ENCODE measurements at regions not wholly inside any gene's neighbourhood (a gene's known extent, or its start where the extent isn't known, plus 50 kb on each side); places are given as distances from the start of the nearest gene placed in this dataset.

- ATAC-seq = no peak
- H3K9ac ChIP-seq (ENCODE audit: insufficient read depth, low read depth, low read length) = no peak overlapping the region
- no peak overlapping the region for H2AFZ ChIP-seq (ENCODE audit: low read length)
- no peak for FAIRE-seq
- H4K20me1 ChIP-seq (ENCODE audit: insufficient read depth, low read length) = no peaks in the 10 kb centered on the region
- H3K27ac ChIP-seq (ENCODE audit: extremely low read length, insufficient read depth, low read length) = no peak overlapping the region
- no peak overlapping the region for H3K4me3 ChIP-seq (replicated peaks in 1 of 3; ENCODE audit: insufficient read depth in 1 of 3, low read depth in 2 of 3, low read length in 3 of 3)
- no peak for DNase-seq (ENCODE audit: low spot score)
- H3K9me3 ChIP-seq (ENCODE audit: low read length) = no peaks in the 10 kb centered on the region
- 3% methylated on average over 1 of the region's 1 CpG for WGBS (ENCODE audit: low lambda C conversion rate)
- no peaks in the 10 kb centered on the region for H3K27me3 ChIP-seq (ENCODE audit: control insufficient read depth in 1 of 2, insufficient read depth in 2 of 2, low read length in 2 of 2)
- intact Hi-C loops (cut with micrococcal nuclease; ENCODE audit: unreplicated experiment) (no loop called here), in situ Hi-C loops (cut with HindIII; ENCODE audit: extremely low pct_ligation_motif_present, low pct_unique_long_range_greater_than_20kb) (no loop called here)
- no peaks in the 10 kb centered on the region for H3K79me2 ChIP-seq (ENCODE audit: insufficient read depth, low read length)
- no peaks in the 10 kb centered on the region for H3K36me3 ChIP-seq (replicated peaks in 1 of 2; ENCODE audit: control insufficient read depth in 1 of 2, insufficient read depth in 2 of 2, low read length in 2 of 2)
- H3K4me2 ChIP-seq (ENCODE audit: low read depth, low read length) = no peak overlapping the region
- TF ChIP-seq ZSCAN20 (CRISPR knock-in tag; IDR thresholded peaks at IDR 0.05; ENCODE audit: borderline replicate concordance) = no peak
- TF ChIP-seq NFRKB (IDR thresholded peaks at IDR 0.05) = no peak
- CTCF ChIA-PET (ENCODE audit: low intra/inter-chr PET ratio, low total read pairs) = no interaction called here
- no TSS peak for BruUV-seq (replicated peaks)
- POLR2A ChIA-PET = no interaction called here
- H3K4me1 ChIP-seq (ENCODE audit: insufficient read depth, low read length) = no peaks in the 10 kb centered on the region
Observed at GRCh38 chr11:42825598-42825997, 486.2 kb upstream of the API5 start.

- Histone ChIP-seq H3K27me3 (ENCODE audit: control insufficient read depth in 1 of 2, insufficient read depth in 2 of 2, low read length in 2 of 2) (no peaks in the 10 kb centered on the region; a peak in 1 of 5 replicates), H3K4me1 (ENCODE audit: insufficient read depth, low read length) (no peaks in the 10 kb centered on the region), H3K79me2 (ENCODE audit: insufficient read depth, low read length) (no peaks in the 10 kb centered on the region), H3K4me2 (ENCODE audit: low read depth, low read length) (no peak overlapping the region), H3K9ac (ENCODE audit: insufficient read depth, low read depth, low read length) (no peak overlapping the region), H3K9me3 (ENCODE audit: low read length) (no peaks in the 10 kb centered on the region), H3K4me3 (replicated peaks in 1 of 3; ENCODE audit: insufficient read depth in 1 of 3, low read depth in 2 of 3, low read length in 3 of 3) (no peak overlapping the region), H2AFZ (ENCODE audit: low read length) (no peak overlapping the region), H3K36me3 (replicated peaks in 1 of 2; ENCODE audit: control insufficient read depth in 1 of 2, insufficient read depth in 2 of 2, low read length in 2 of 2) (no peaks in the 10 kb centered on the region), H3K27ac (ENCODE audit: extremely low read length, insufficient read depth, low read length) (no peak overlapping the region), H4K20me1 (ENCODE audit: insufficient read depth, low read length) (no peaks in the 10 kb centered on the region)
- ChIA-PET CTCF (ENCODE audit: low intra/inter-chr PET ratio, low total read pairs) (no interaction called here), POLR2A (no interaction called here)
- 0% methylated on average over 2 of the region's 2 CpGs for WGBS (ENCODE audit: low lambda C conversion rate)
- DNase-seq (ENCODE audit: low spot score) (no peak), ATAC-seq (no peak), FAIRE-seq (no peak)
- TF ChIP-seq ZNF232 (CRISPR knock-in tag; IDR thresholded peaks at IDR 0.05; ENCODE audit: borderline replicate concordance) (no peak), ARNTL (CRISPR knock-in tag; IDR thresholded peaks at IDR 0.05) (no peak), SMAD3 (CRISPR knock-in tag; IDR thresholded peaks at IDR 0.05) (no peak), TCF7 (IDR thresholded peaks at IDR 0.05; ENCODE audit: low read depth) (no peak), ZNF652 (CRISPR knock-in tag; IDR thresholded peaks at IDR 0.05; ENCODE audit: borderline replicate concordance, low read depth) (no peak), ZNF670 (CRISPR knock-in tag; IDR thresholded peaks at IDR 0.05; ENCODE audit: borderline replicate concordance) (no peak), CENPBD1 (CRISPR knock-in tag; IDR thresholded peaks at IDR 0.05; ENCODE audit: borderline replicate concordance, low read depth) (no peak), ZNF580 (CRISPR knock-in tag; IDR thresholded peaks at IDR 0.05; ENCODE audit: borderline replicate concordance, low read depth) (no peak), FOSL1 (CRISPR knock-in tag; IDR thresholded peaks at IDR 0.05; ENCODE audit: borderline replicate concordance) (no peak), CHCHD3 (CRISPR knock-in tag; IDR thresholded peaks at IDR 0.05) (no peak), NFAT5 (CRISPR knock-in tag; IDR thresholded peaks at IDR 0.05) (no peak), BRCA1 (CRISPR knock-in tag; IDR thresholded peaks at IDR 0.05) (no peak)
- BruUV-seq (replicated peaks) = no TSS peak
- in situ Hi-C loops (cut with HindIII; ENCODE audit: extremely low pct_ligation_motif_present, low pct_unique_long_range_greater_than_20kb) (no loop called here), intact Hi-C loops (cut with micrococcal nuclease; ENCODE audit: unreplicated experiment) (no loop called here)
Observed at GRCh38 chr11:42827845-42828244, 484.0 kb upstream of the API5 start.
